ENCODE measurements at regions not wholly inside any gene's neighbourhood (a gene's known extent, or its start where the extent isn't known, plus 50 kb on each side); places are given as distances from the start of the nearest gene placed in this dataset.

GRCh38 chr14:55734731-55735130 is 154.7 kb downstream of the KTN1 start:
- Histone ChIP-seq H3K27me3 (ENCODE audit: control insufficient read depth, insufficient read depth) (no peaks in the 10 kb centered on the region), H3K4me1 (ENCODE audit: control insufficient read depth, insufficient read depth, low read length) (peaks cover under 1% of the 10 kb centered on the region), H3K9me3 (ENCODE audit: control insufficient read depth, low read length) (no peaks in the 10 kb centered on the region), H3K27ac (ENCODE audit: low read length) (no peak overlapping the region), H3K4me3 (ENCODE audit: low read length) (no peak overlapping the region)
- DNase-seq (no peak), ATAC-seq (no peak)
- intact Hi-C loops (cut with DNase I), result no loop called here

GRCh38 chr14:55739967-55740648 is 160.1 kb downstream of the KTN1 start:
- Histone ChIP-seq H3K27ac (ENCODE audit: low read length) (no peak overlapping the region), H3K4me3 (ENCODE audit: low read length) (no peak overlapping the region), H3K27me3 (ENCODE audit: control insufficient read depth, insufficient read depth) (no peaks in the 10 kb centered on the region), H3K4me1 (ENCODE audit: control insufficient read depth, insufficient read depth, low read length) (peaks cover 7% of the 10 kb centered on the region), H3K9me3 (ENCODE audit: control insufficient read depth, low read length) (no peaks in the 10 kb centered on the region)
- intact Hi-C loops (cut with DNase I), result loop anchor here in 1 of 4 donors (10.0 kb wide), 1 partner anchor 595 kb away; no protein-coding TSS in a partner anchor
- 73% methylated on average over 6 of the region's 6 CpGs for WGBS
- no peak for DNase-seq
- peak; percentile 50 to 66 for ATAC-seq

- WGBS, result 90% methylated on average over 3 of the region's 3 CpGs
- intact Hi-C loops (cut with DNase I), result loop anchor here in 1 of 4 donors (10.0 kb wide), 1 partner anchor 594 kb away; no protein-coding TSS in a partner anchor
- H3K4me3 ChIP-seq (ENCODE audit: low read length), result no peak overlapping the region
- DNase-seq, result no peak
- peaks cover 7% of the 10 kb centered on the region for H3K4me1 ChIP-seq (ENCODE audit: control insufficient read depth, insufficient read depth, low read length)
- no peak for ATAC-seq
- no peak overlapping the region for H3K27ac ChIP-seq (ENCODE audit: low read length)
- H3K27me3 ChIP-seq (ENCODE audit: control insufficient read depth, insufficient read depth), result no peaks in the 10 kb centered on the region
- H3K9me3 ChIP-seq (ENCODE audit: control insufficient read depth, low read length), result no peaks in the 10 kb centered on the region
These were observed 160.6 kb downstream of the KTN1 start for GRCh38 chr14:55740649-55740989.

- Histone ChIP-seq H3K27me3 (ENCODE audit: control insufficient read depth, insufficient read depth) (no peaks in the 10 kb centered on the region), H3K4me3 (ENCODE audit: low read length) (no peak overlapping the region), H3K4me1 (ENCODE audit: control insufficient read depth, insufficient read depth, low read length) (peaks cover 7% of the 10 kb centered on the region), H3K27ac (ENCODE audit: low read length) (no peak overlapping the region), H3K9me3 (ENCODE audit: control insufficient read depth, low read length) (no peaks in the 10 kb centered on the region)
- DNase-seq, result no peak
- intact Hi-C loops (cut with DNase I), result loop anchor here in 1 of 4 donors (10.0 kb wide), 1 partner anchor 594 kb away; no protein-coding TSS in a partner anchor
- ATAC-seq, result peak in 1 of 2 donors; percentile 10
- WGBS, result 92% methylated on average over 5 of the region's 5 CpGs
These were observed 161.2 kb downstream of the KTN1 start for GRCh38 chr14:55741240-55741639.

GRCh38 chr14:55743551-55743950 is 163.5 kb downstream of the KTN1 start:
- ATAC-seq, result no peak
- peaks cover 7% of the 10 kb centered on the region for H3K4me1 ChIP-seq (ENCODE audit: control insufficient read depth, insufficient read depth, low read length)
- H3K27me3 ChIP-seq (ENCODE audit: control insufficient read depth, insufficient read depth), result no peaks in the 10 kb centered on the region
- no peak overlapping the region for H3K27ac ChIP-seq (ENCODE audit: low read length)
- intact Hi-C loops (cut with DNase I), result loop anchor here in 1 of 4 donors (10.0 kb wide), 1 partner anchor 591 kb away; no protein-coding TSS in a partner anchor
- WGBS, result 91% methylated on average over 6 of the region's 6 CpGs
- DNase-seq, result no peak
- no peaks in the 10 kb centered on the region for H3K9me3 ChIP-seq (ENCODE audit: control insufficient read depth, low read length)
- H3K4me3 ChIP-seq (ENCODE audit: low read length), result no peak overlapping the region

GRCh38 chr14:55744321-55744720 is 164.3 kb downstream of the KTN1 start:
- no peak overlapping the region for H3K27ac ChIP-seq (ENCODE audit: low read length)
- DNase-seq, result no peak
- WGBS, result 93% methylated on average over 4 of the region's 4 CpGs
- H3K4me3 ChIP-seq (ENCODE audit: low read length), result no peak overlapping the region
- intact Hi-C loops (cut with DNase I), result loop anchor here in 1 of 4 donors (10.0 kb wide), 1 partner anchor 590 kb away; no protein-coding TSS in a partner anchor
- no peak for ATAC-seq
- H3K27me3 ChIP-seq (ENCODE audit: control insufficient read depth, insufficient read depth), result no peaks in the 10 kb centered on the region
- no peaks in the 10 kb centered on the region for H3K9me3 ChIP-seq (ENCODE audit: control insufficient read depth, low read length)
- peaks cover 7% of the 10 kb centered on the region for H3K4me1 ChIP-seq (ENCODE audit: control insufficient read depth, insufficient read depth, low read length)

- 92% methylated on average over 7 of the region's 7 CpGs for WGBS
- no peaks in the 10 kb centered on the region for H3K9me3 ChIP-seq (ENCODE audit: control insufficient read depth, low read length)
- H3K27me3 ChIP-seq (ENCODE audit: control insufficient read depth, insufficient read depth), result no peaks in the 10 kb centered on the region
- DNase-seq (no peak), ATAC-seq (no peak)
- no peaks in the 10 kb centered on the region for H3K4me1 ChIP-seq (ENCODE audit: control insufficient read depth, insufficient read depth, low read length)
- no peak overlapping the region for H3K27ac ChIP-seq (ENCODE audit: low read length)
- intact Hi-C loops (cut with DNase I), result loop anchor here in 1 of 4 donors (10.0 kb wide), 1 partner anchor 589 kb away; no protein-coding TSS in a partner anchor
- H3K4me3 ChIP-seq (ENCODE audit: low read length), result no peak overlapping the region
These were observed 165.9 kb downstream of the KTN1 start for GRCh38 chr14:55745906-55746305.

GRCh38 chr14:55746558-55746957 is 166.6 kb downstream of the KTN1 start:
- no peak overlapping the region for H3K27ac ChIP-seq (ENCODE audit: low read length)
- no peaks in the 10 kb centered on the region for H3K4me1 ChIP-seq (ENCODE audit: control insufficient read depth, insufficient read depth, low read length)
- 85% methylated on average over 2 of the region's 2 CpGs for WGBS
- ATAC-seq, result no peak
- no peak for DNase-seq
- H3K9me3 ChIP-seq (ENCODE audit: control insufficient read depth, low read length), result no peaks in the 10 kb centered on the region
- no peaks in the 10 kb centered on the region for H3K27me3 ChIP-seq (ENCODE audit: control insufficient read depth, insufficient read depth)
- H3K4me3 ChIP-seq (ENCODE audit: low read length), result no peak overlapping the region
- intact Hi-C loops (cut with DNase I), result loop anchor here in 1 of 4 donors (10.0 kb wide), 1 partner anchor 588 kb away; no protein-coding TSS in a partner anchor

GRCh38 chr14:55747186-55747585 is 167.2 kb downstream of the KTN1 start:
- WGBS, result 95% methylated on average over 6 of the region's 6 CpGs
- ATAC-seq, result no peak
- intact Hi-C loops (cut with DNase I), result loop anchor here in 1 of 4 donors (10.0 kb wide), 1 partner anchor 588 kb away; no protein-coding TSS in a partner anchor

GRCh38 chr14:55749201-55749812 is 169.3 kb downstream of the KTN1 start:
- Histone ChIP-seq H3K4me3 (ENCODE audit: low read length) (no peak overlapping the region), H3K27ac (ENCODE audit: low read length) (no peak overlapping the region), H3K4me1 (ENCODE audit: control insufficient read depth, insufficient read depth, low read length) (no peaks in the 10 kb centered on the region), H3K9me3 (ENCODE audit: control insufficient read depth, low read length) (no peaks in the 10 kb centered on the region), H3K27me3 (ENCODE audit: control insufficient read depth, insufficient read depth) (no peaks in the 10 kb centered on the region)
- 100% methylated on average over 1 of the region's 1 CpG for WGBS
- ATAC-seq, result no peak
- intact Hi-C loops (cut with DNase I), result loop anchor here in 1 of 4 donors (10.0 kb wide), 1 partner anchor 585 kb away; no protein-coding TSS in a partner anchor
- DNase-seq, result no peak

More at GRCh38 chr14:55747186-55747585, 167.2 kb downstream of the KTN1 start:
- Histone ChIP-seq H3K27me3 (ENCODE audit: control insufficient read depth, insufficient read depth) (no peaks in the 10 kb centered on the region), H3K9me3 (ENCODE audit: control insufficient read depth, low read length) (no peaks in the 10 kb centered on the region), H3K4me1 (ENCODE audit: control insufficient read depth, insufficient read depth, low read length) (no peaks in the 10 kb centered on the region), H3K4me3 (ENCODE audit: low read length) (no peak overlapping the region), H3K27ac (ENCODE audit: low read length) (no peak overlapping the region)
- DNase-seq, result no peak

GRCh38 chr14:55749946-55750345 is 169.9 kb downstream of the KTN1 start:
- Histone ChIP-seq H3K4me1 (ENCODE audit: control insufficient read depth, insufficient read depth, low read length) (no peaks in the 10 kb centered on the region), H3K27me3 (ENCODE audit: control insufficient read depth, insufficient read depth) (no peaks in the 10 kb centered on the region), H3K9me3 (ENCODE audit: control insufficient read depth, low read length) (no peaks in the 10 kb centered on the region), H3K4me3 (ENCODE audit: low read length) (no peak overlapping the region), H3K27ac (ENCODE audit: low read length) (no peak overlapping the region)
- ATAC-seq, result no peak
- WGBS, result 91% methylated on average over 8 of the region's 8 CpGs
- no peak for DNase-seq
- intact Hi-C loops (cut with DNase I), result loop anchor here in 1 of 4 donors (10.0 kb wide), 1 partner anchor 585 kb away; no protein-coding TSS in a partner anchor

All from right cardiac atrium (tissue), 5 donors.